ENCODE measurements at regions not wholly inside any gene's neighbourhood (a gene's known extent, or its start where the extent isn't known, plus 50 kb on each side); places are given as distances from the start of the nearest gene placed in this dataset.
"Not testable (repeated sequence)": the region's sequence is repeated elsewhere in the genome, so short reads cannot be mapped to it uniquely, and the experiment has no call there.

- Histone ChIP-seq H3K36me3 (ENCODE audit: control insufficient read depth, insufficient read depth, low read length) (no peaks in the 10 kb centered on the region), H3K4me3 (ENCODE audit: low read depth, low read length) (no peak overlapping the region), H3K9me3 (no peaks in the 10 kb centered on the region), H3K4me1 (no peaks in the 10 kb centered on the region), H3K27me3 (replicated peaks; ENCODE audit: control insufficient read depth, insufficient read depth, low read length) (no peaks in the 10 kb centered on the region)
- Mint-ChIP-seq H3K4me1 (ENCODE audit: low read depth, unreplicated experiment) (no peaks in the 10 kb centered on the region), H3K27ac (ENCODE audit: unreplicated experiment) (no peak overlapping the region), H3K36me3 (ENCODE audit: insufficient read depth, unreplicated experiment) (no peaks in the 10 kb centered on the region), H3K27me3 (ENCODE audit: insufficient read depth, unreplicated experiment) (peaks cover 26% of the 10 kb centered on the region), H3K9me3 (ENCODE audit: unreplicated experiment) (no peaks in the 10 kb centered on the region), H3K4me3 (ENCODE audit: unreplicated experiment) (no peak overlapping the region)
- no TSS peak for BruUV-seq (replicated peaks)
- POLR2A ChIA-PET, result no interaction called here
- CTCF ChIA-PET, result no interaction called here
- no peak for TF ChIP-seq CTCF (IDR thresholded peaks at IDR 0.05; ENCODE audit: insufficient read depth in 1 of 2, low read depth in 1 of 2, low read length in 1 of 2, severe bottlenecking in 1 of 2, unreplicated experiment in 1 of 2)
- intact Hi-C loops (cut with micrococcal nuclease; ENCODE audit: unreplicated experiment), result no loop called here
- DNase-seq, result no peak
Measured at GRCh38 chr14:106343626-106344025, 817.2 kb downstream of the TMEM121 start.

- CTCF ChIA-PET, result interaction anchor here (0.5 kb wide), 1 partner anchor 36 kb away, joined by 3 read pairs; no protein-coding TSS in a partner anchor
- H3K9me3 ChIP-seq; H3K4me1 Mint-ChIP-seq (ENCODE audit: low read depth, unreplicated experiment); BruUV-seq (replicated peaks); H3K9me3 Mint-ChIP-seq (ENCODE audit: unreplicated experiment); POLR2A ChIA-PET; intact Hi-C loops (cut with micrococcal nuclease; ENCODE audit: unreplicated experiment); H3K27ac Mint-ChIP-seq (ENCODE audit: unreplicated experiment); H3K36me3 Mint-ChIP-seq (ENCODE audit: insufficient read depth, unreplicated experiment); H3K36me3 ChIP-seq (ENCODE audit: control insufficient read depth, insufficient read depth, low read length); H3K4me3 ChIP-seq (ENCODE audit: low read depth, low read length); DNase-seq; H3K4me3 Mint-ChIP-seq (ENCODE audit: unreplicated experiment); H3K27me3 ChIP-seq (replicated peaks; ENCODE audit: control insufficient read depth, insufficient read depth, low read length); H3K4me1 ChIP-seq: not testable (repeated sequence)
- peaks cover 26% of the 10 kb centered on the region for H3K27me3 Mint-ChIP-seq (ENCODE audit: insufficient read depth, unreplicated experiment)
Measured at GRCh38 chr14:106344065-106344614, 817.8 kb downstream of the TMEM121 start.

- H3K4me1 Mint-ChIP-seq (ENCODE audit: low read depth, unreplicated experiment); H3K36me3 ChIP-seq (ENCODE audit: control insufficient read depth, insufficient read depth, low read length); BruUV-seq (replicated peaks); POLR2A ChIA-PET; H3K4me3 Mint-ChIP-seq (ENCODE audit: unreplicated experiment); H3K27me3 ChIP-seq (replicated peaks; ENCODE audit: control insufficient read depth, insufficient read depth, low read length); intact Hi-C loops (cut with micrococcal nuclease; ENCODE audit: unreplicated experiment); H3K9me3 ChIP-seq; H3K4me1 ChIP-seq; DNase-seq; H3K4me3 ChIP-seq (ENCODE audit: low read depth, low read length); H3K9me3 Mint-ChIP-seq (ENCODE audit: unreplicated experiment); H3K27ac Mint-ChIP-seq (ENCODE audit: unreplicated experiment); H3K36me3 Mint-ChIP-seq (ENCODE audit: insufficient read depth, unreplicated experiment): not testable (repeated sequence)
- H3K27me3 Mint-ChIP-seq (ENCODE audit: insufficient read depth, unreplicated experiment), result peaks cover 23% of the 10 kb centered on the region
- CTCF ChIA-PET, result interaction anchor here (0.5 kb wide), 1 partner anchor 36 kb away, joined by 3 read pairs; no protein-coding TSS in a partner anchor
Measured at GRCh38 chr14:106344791-106345479, 818.6 kb downstream of the TMEM121 start.

- no peak for DNase-seq
- no peak overlapping the region for H3K4me3 Mint-ChIP-seq (ENCODE audit: unreplicated experiment)
- H3K27me3 Mint-ChIP-seq (ENCODE audit: insufficient read depth, unreplicated experiment), result peaks cover 22% of the 10 kb centered on the region
- H3K27ac Mint-ChIP-seq (ENCODE audit: unreplicated experiment), result no peak overlapping the region
- Histone ChIP-seq H3K4me1 (no peaks in the 10 kb centered on the region), H3K36me3 (ENCODE audit: control insufficient read depth, insufficient read depth, low read length) (no peaks in the 10 kb centered on the region), H3K4me3 (ENCODE audit: low read depth, low read length) (no peak overlapping the region), H3K27me3 (replicated peaks; ENCODE audit: control insufficient read depth, insufficient read depth, low read length) (no peaks in the 10 kb centered on the region), H3K9me3 (no peaks in the 10 kb centered on the region)
- ChIA-PET CTCF (no interaction called here), POLR2A (no interaction called here)
- intact Hi-C loops (cut with micrococcal nuclease; ENCODE audit: unreplicated experiment), result no loop called here
- no peaks in the 10 kb centered on the region for H3K9me3 Mint-ChIP-seq (ENCODE audit: unreplicated experiment)
- no peaks in the 10 kb centered on the region for H3K4me1 Mint-ChIP-seq (ENCODE audit: low read depth, unreplicated experiment)
- BruUV-seq (replicated peaks), result no TSS peak
- no peak for TF ChIP-seq CTCF (IDR thresholded peaks at IDR 0.05; ENCODE audit: insufficient read depth in 1 of 2, low read depth in 1 of 2, low read length in 1 of 2, severe bottlenecking in 1 of 2, unreplicated experiment in 1 of 2)
- H3K36me3 Mint-ChIP-seq (ENCODE audit: insufficient read depth, unreplicated experiment), result no peaks in the 10 kb centered on the region
Measured at GRCh38 chr14:106346084-106346483, 819.7 kb downstream of the TMEM121 start.
